H1 (cell line): ENCODE measurements at regions not wholly inside any gene's neighbourhood (a gene's known extent, or its start where the extent isn't known, plus 50 kb on each side); places are given as distances from the start of the nearest gene placed in this dataset.

ENCODE experiments used
- CTCF ChIA-PET: fragments of 300-600 bp; sonication (Branson Sonifier 250); formaldehyde crosslinking; loops from one replicate; lab custom pipeline; 2021; ENCODE audit not compliant: partially characterized antibody; lab: Charles Lee
- POLR2A ChIA-PET: fragments of 300-600 bp; sonication (Branson Sonifier 250); formaldehyde crosslinking; loops from one replicate; lab custom pipeline; 2021; ENCODE audit warnings: inconsistent platforms; ENCODE audit not compliant: partially characterized antibody; lab: Charles Lee
- DNase-seq, 2 experiments: peaks; one replicate each; pipeline versions ENCODE4 v3.0.0 to v3.0.0-alpha.2; 2010 to 2022; ENCODE audit warnings: low spot score in 2 of 2, low read depth in 1 of 2, mixed read lengths in 1 of 2
- FAIRE-seq: peaks from 2 replicates; lab custom pipeline; 2011; peaks lifted over from hg19 to GRCh38; lab: Jason Lieb, UNC
- H2AFZ ChIP-seq: 2 replicates; pipeline ENCODE4 v1.8.1; 2012; ENCODE audit warnings: low read length, inconsistent platforms
- H2AK5ac ChIP-seq: 2 replicates; pipeline ENCODE4 v1.6.1; 2013; ENCODE audit warnings: low read depth, low read length
- H2BK120ac ChIP-seq: replicated peaks from 2 replicates; pipeline ENCODE3; 2013; ENCODE audit warnings: low read depth, low read length, inconsistent platforms
- H2BK12ac ChIP-seq: 2 replicates; pipeline ENCODE4 v1.6.1; 2013; ENCODE audit warnings: low read depth, low read length
- H2BK15ac ChIP-seq: 2 replicates; pipeline ENCODE4 v1.6.1; 2013; ENCODE audit warnings: low read length
- H2BK20ac ChIP-seq: 2 replicates; pipeline ENCODE4 v1.6.1; 2013; ENCODE audit warnings: low read length
- H2BK5ac ChIP-seq: 2 replicates; pipeline ENCODE4 v1.6.1; 2013; ENCODE audit warnings: low read depth, low read length
- H3K14ac ChIP-seq: 2 replicates; pipeline ENCODE4 v1.6.1; 2013; ENCODE audit warnings: inconsistent platforms; ENCODE audit not compliant: insufficient read length
- H3K18ac ChIP-seq: 2 replicates; pipeline ENCODE4 v1.6.1; 2013; ENCODE audit warnings: low read length; ENCODE audit errors: extremely low read depth
- H3K23ac ChIP-seq: 2 replicates; pipeline ENCODE4 v1.6.1; 2013; ENCODE audit warnings: inconsistent platforms; ENCODE audit not compliant: insufficient read length
- H3K23me2 ChIP-seq: 2 replicates; pipeline ENCODE4 v1.6.1; 2013; ENCODE audit warnings: low read depth, low read length
- H3K27ac ChIP-seq: 2 replicates; pipeline ENCODE4 v1.6.1; 2011; ENCODE audit warnings: low read depth, low read length, inconsistent platforms
- H3K27me3 ChIP-seq, 4 experiments: replicated peaks in 1 of 4; 1 replicate in 1 of 4; 2 replicates in 3 of 4; pipeline versions ENCODE4 v1.6.1 to v1.8.1; 2011 to 2013; ENCODE audit warnings: low read length in 3 of 4, mild to moderate bottlenecking in 3 of 4, inconsistent platforms in 2 of 4, mixed read lengths in 2 of 4, moderate library complexity in 1 of 4; ENCODE audit not compliant: control insufficient read depth in 3 of 4, insufficient read depth in 3 of 4; ENCODE audit errors: extremely low read depth in 1 of 4
- H3K36me3 ChIP-seq, 4 experiments: 2 replicates each; pipeline versions ENCODE4 v1.6.1 to v1.8.1; 2011 to 2013; ENCODE audit warnings: mild to moderate bottlenecking in 4 of 4, low read length in 3 of 4, moderate library complexity in 2 of 4, control low read depth in 1 of 4, inconsistent platforms in 1 of 4; ENCODE audit not compliant: insufficient read depth in 4 of 4, control insufficient read depth in 2 of 4
- H3K4ac ChIP-seq: replicated peaks from 2 replicates; pipeline ENCODE3; 2013; ENCODE audit warnings: low read length, low read depth, mixed read lengths, inconsistent platforms; ENCODE audit not compliant: insufficient read length
- H3K4me1 ChIP-seq, 4 experiments: replicated peaks in 1 of 4; 1 replicate in 1 of 4; 2 replicates in 3 of 4; pipeline versions ENCODE4 v1.6.1 to v1.8.1; 2011 to 2013; ENCODE audit warnings: low read length in 3 of 4, inconsistent platforms in 2 of 4, mixed read lengths in 1 of 4; ENCODE audit not compliant: insufficient read depth in 4 of 4, control insufficient read depth in 3 of 4
- H3K4me2 ChIP-seq, 2 experiments: 2 replicates each; pipeline versions ENCODE4 v1.6.1 to v1.8.1; 2011 to 2013; ENCODE audit warnings: low read depth in 2 of 2, low read length in 2 of 2, control low read depth in 1 of 2, inconsistent platforms in 1 of 2, mild to moderate bottlenecking in 1 of 2; ENCODE audit not compliant: insufficient read depth in 1 of 2
- H3K4me3 ChIP-seq, 4 experiments: fragments of 200-600, 300-600 bp in 1 of 4; sonication (generic), shearing (Covaris generic), sonication (Bioruptor Twin) in 1 of 4; 2 replicates each; pipeline versions ENCODE4 v1.5.1 to v1.8.1; 2011 to 2016; ENCODE audit warnings: low read length in 4 of 4, low read depth in 3 of 4, control low read depth in 2 of 4, inconsistent platforms in 2 of 4, mild to moderate bottlenecking in 2 of 4, mixed read lengths in 1 of 4, moderate library complexity in 1 of 4; ENCODE audit not compliant: insufficient read depth in 2 of 4; ENCODE audit errors: extremely low read depth in 1 of 4
- H3K56ac ChIP-seq: replicated peaks from 2 replicates; pipeline ENCODE3; 2013; ENCODE audit warnings: low read depth, mild to moderate bottlenecking, mixed read lengths, low read length, inconsistent platforms; ENCODE audit not compliant: insufficient read length
- H3K79me1 ChIP-seq: 2 replicates; pipeline ENCODE4 v1.6.1; 2013; ENCODE audit warnings: low read depth, low read length, control low read depth
- H3K79me2 ChIP-seq, 2 experiments: 2 replicates each; pipeline versions ENCODE4 v1.6.1 to v1.8.1; 2012 to 2013; ENCODE audit warnings: low read length in 2 of 2, mild to moderate bottlenecking in 2 of 2, inconsistent platforms in 1 of 2; ENCODE audit not compliant: insufficient read depth in 2 of 2, control insufficient read depth in 1 of 2
- H3K9ac ChIP-seq, 4 experiments: replicated peaks in 1 of 4; 1 replicate in 1 of 4; 2 replicates in 3 of 4; pipeline versions ENCODE4 v1.6.1 to v1.8.1; 2011 to 2013; ENCODE audit warnings: low read depth in 3 of 4, low read length in 3 of 4, control low read depth in 2 of 4, mild to moderate bottlenecking in 2 of 4, moderate library complexity in 2 of 4, inconsistent platforms in 1 of 4; ENCODE audit errors: extremely low read depth in 1 of 4
- H3K9me3 ChIP-seq, 2 experiments: 2 replicates each; pipeline versions ENCODE4 v1.6.1 to v1.8.1; 2012 to 2013; ENCODE audit warnings: mild to moderate bottlenecking in 2 of 2, moderate library complexity in 2 of 2, control low read depth in 1 of 2, inconsistent platforms in 1 of 2, low read depth in 1 of 2, low read length in 1 of 2, mixed read lengths in 1 of 2; ENCODE audit not compliant: insufficient read depth in 2 of 2
- H4K20me1 ChIP-seq, 2 experiments: replicated peaks in 1 of 2; 2 replicates each; pipeline versions ENCODE3 to v1.8.1; 2011 to 2013; ENCODE audit warnings: inconsistent platforms in 2 of 2, low read length in 2 of 2, mild to moderate bottlenecking in 1 of 2; ENCODE audit not compliant: insufficient read depth in 2 of 2, control insufficient read depth in 1 of 2
- H4K5ac ChIP-seq: 2 replicates; pipeline ENCODE4 v1.6.1; 2013; ENCODE audit warnings: low read length, low read depth, mixed read lengths, inconsistent platforms; ENCODE audit not compliant: insufficient read length
- H4K8ac ChIP-seq: 2 replicates; pipeline ENCODE4 v1.8.0; 2013; ENCODE audit warnings: mild to moderate bottlenecking, moderate library complexity, low read length, inconsistent platforms; ENCODE audit not compliant: insufficient read depth; ENCODE audit errors: extremely low read depth
- H4K91ac ChIP-seq: replicated peaks from 2 replicates; pipeline ENCODE3; 2013; ENCODE audit warnings: low read length, mixed read lengths, inconsistent platforms; ENCODE audit not compliant: insufficient read length
- CHD1 ChIP-seq: IDR thresholded peaks from 2 replicates; pipeline ENCODE4 v1.6.1; 2012; ENCODE audit warnings: low read depth, low read length, improper control_type of control experiment
- EZH2 ChIP-seq: fragments of 200-600 bp; sonication (generic); IDR thresholded peaks from 2 replicates; pipeline ENCODE4 v1.7.1; 2012; ENCODE audit warnings: low read depth, mild to moderate bottlenecking, moderate library complexity, low read length, inconsistent platforms; ENCODE audit not compliant: severe bottlenecking
- SP1 ChIP-seq: IDR thresholded peaks from 2 replicates; pipeline ENCODE4 v1.6.1; 2011; ENCODE audit warnings: low read depth, low read length
- WGBS, 2 experiments: shearing (Covaris generic) in 1 of 2; methylation state at CpG; one replicate each; pipeline versions ENCODE4 v1.1.6 to v1.1.7; 2013 to 2015; ENCODE audit warnings: low lambda C conversion rate in 2 of 2, mixed read lengths in 2 of 2, inconsistent platforms in 1 of 2, low coverage in 1 of 2, missing lambda C conversion rate in 1 of 2; ENCODE audit not compliant: insufficient replicate concordance in 2 of 2, insufficient coverage in 1 of 2, insufficient read length in 1 of 2; ENCODE audit errors: extremely low coverage in 1 of 2, missing lambda C conversion rate in 1 of 2; 5-methylcytosine and 5-hydroxymethylcytosine counted together

DNA sequence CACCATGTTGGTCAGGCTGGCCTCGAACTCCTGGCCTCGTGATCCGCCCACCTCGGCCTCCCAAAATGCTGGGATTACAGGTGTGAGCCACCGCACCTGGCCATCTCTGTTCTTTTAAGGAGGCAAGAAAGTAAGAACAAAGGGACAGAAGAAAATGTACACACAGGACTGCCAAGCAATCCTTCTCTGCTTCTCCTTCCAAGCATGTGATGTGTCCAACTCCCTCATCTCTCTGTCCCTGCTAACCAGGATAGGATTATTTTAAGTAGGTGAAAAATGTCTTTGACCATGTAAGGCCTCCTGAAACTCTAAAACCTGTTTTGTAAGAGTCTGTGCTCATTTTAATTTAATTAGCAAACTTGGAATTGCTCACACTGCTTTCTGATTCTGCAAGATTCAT lies 89.3 kb upstream of the ATL2 start:
- no peak overlapping the region for H2AK5ac ChIP-seq
- H3K27me3 ChIP-seq: no peaks in the 10 kb centered on the region
- 91% methylated on average over 5 of the region's 5 CpGs; no CpG with 5 or more reads in 1 of the 2 experiments for WGBS, 2 experiments

More for the DNA sequence above, 89.3 kb upstream of the ATL2 start:
- Histone ChIP-seq H3K79me1 (no peaks in the 10 kb centered on the region), H3K4me2 (no peak overlapping the region), H2BK120ac (no peak overlapping the region), H4K8ac (no peak overlapping the region), H4K5ac (no peak overlapping the region), H2BK12ac (no peak overlapping the region), H3K18ac (no peak overlapping the region), H3K9ac (no peak overlapping the region), H3K56ac (no peak overlapping the region), H4K20me1 (no peaks in the 10 kb centered on the region), H3K23ac (no peak overlapping the region), H3K4me3 (no peak overlapping the region), H4K91ac (no peak overlapping the region), H2BK15ac (no peak overlapping the region), H3K23me2 (no peaks in the 10 kb centered on the region), H2AFZ (no peak overlapping the region), H3K27ac (no peak overlapping the region), H2BK5ac (no peak overlapping the region), H3K4me1 (no peaks in the 10 kb centered on the region), H3K79me2 (no peaks in the 10 kb centered on the region), H3K4ac (no peak overlapping the region), H3K36me3 (no peaks in the 10 kb centered on the region), H3K9me3 (no peaks in the 10 kb centered on the region), H3K14ac (no peak overlapping the region), H2BK20ac (no peak overlapping the region)
- FAIRE-seq (no peak), DNase-seq (no peak)
- ChIA-PET CTCF (interaction anchor here (0.9 to 6.7 kb wide), 15 partner anchors 11 to 157 kb away, joined by 3 to 52 read pairs (median 6); no protein-coding TSS in a partner anchor), POLR2A (interaction anchor here (1.8 kb wide), 1 partner anchor 90 kb away, joined by 8 read pairs; no protein-coding TSS in a partner anchor)
- TF ChIP-seq EZH2: no peak
- no peak for TF ChIP-seq SP1
- no peak for TF ChIP-seq CHD1
